Esophagus squamous epithelium (tissue), 5 donors: ENCODE measurements at regions not wholly inside any gene's neighbourhood (a gene's known extent, or its start where the extent isn't known, plus 50 kb on each side); places are given as distances from the start of the nearest gene placed in this dataset.

Source experiments
- DNase-seq: peaks from one replicate; lab custom pipeline; 2025; lab: John Stamatoyannopoulos, UW
- H3K27ac ChIP-seq, 4 donors: fragments of 200-600 bp; sonication (generic); one replicate each; pipeline ENCODE4 v1.5.1; 2016 to 2019; ENCODE audit warnings: mild to moderate bottlenecking in 1 of 4
- H3K27me3 ChIP-seq, 4 donors: fragments of 200-600 bp; sonication (generic); 1 replicate in 3 of 4; 2 replicates in 1 of 4; pipeline versions ENCODE4 v1.5.1 to v1.6.0; 2017 to 2021; ENCODE audit warnings: antibody characterized with exemption in 1 of 4
- H3K36me3 ChIP-seq, 3 donors: fragments of 200-600 bp; sonication (generic); one replicate each; pipeline ENCODE4 v1.5.1; 2016 to 2019
- H3K4me1 ChIP-seq, 3 donors: fragments of 200-600 bp; sonication (generic); one replicate each; pipeline ENCODE4 v1.5.1; 2017 to 2019
- H3K4me3 ChIP-seq, 4 donors: fragments of 200-600 bp; sonication (generic); 1 replicate in 3 of 4; 2 replicates in 1 of 4; pipeline ENCODE4 v1.5.1; 2016 to 2019; ENCODE audit warnings: mild to moderate bottlenecking in 2 of 4, moderate library complexity in 1 of 4
- H3K9me3 ChIP-seq, 3 donors: fragments of 200-600 bp; sonication (generic); one replicate each; pipeline ENCODE4 v1.5.1; 2016 to 2019
- POLR2A ChIP-seq, 4 donors: fragments of 450-650 bp; IDR thresholded peaks; one replicate each; pipeline ENCODE4 v1.6.1; 2017; ENCODE audit warnings: antibody characterized with exemption in 4 of 4, mild to moderate bottlenecking in 4 of 4, moderate library complexity in 3 of 4
- WGBS, 2 donors: methylation state at CpG; one replicate each; pipeline ENCODE4 v1.1.5; 2018; 5-methylcytosine and 5-hydroxymethylcytosine counted together
- intact Hi-C: fragments of 100-400 bp; cut with DNase I; formaldehyde crosslinking; loops from one replicate; pipeline ENCODE4 v1.15.0; 2022
- TF ChIP-seq, protein P1 (sequence below), 6 experiments: fragments of 450-650 bp in 4 of 6; fragments of 200-600 bp in 2 of 6; sonication (generic) in 2 of 6; IDR thresholded peaks; one replicate each; pipeline ENCODE4 v1.5.1; 2016 to 2019; ENCODE audit warnings: antibody characterized with exemption in 6 of 6, mild to moderate bottlenecking in 4 of 6, moderate library complexity in 4 of 6
- donor health status: DM: yes; HTN: yes; CAD: no.

DNA sequence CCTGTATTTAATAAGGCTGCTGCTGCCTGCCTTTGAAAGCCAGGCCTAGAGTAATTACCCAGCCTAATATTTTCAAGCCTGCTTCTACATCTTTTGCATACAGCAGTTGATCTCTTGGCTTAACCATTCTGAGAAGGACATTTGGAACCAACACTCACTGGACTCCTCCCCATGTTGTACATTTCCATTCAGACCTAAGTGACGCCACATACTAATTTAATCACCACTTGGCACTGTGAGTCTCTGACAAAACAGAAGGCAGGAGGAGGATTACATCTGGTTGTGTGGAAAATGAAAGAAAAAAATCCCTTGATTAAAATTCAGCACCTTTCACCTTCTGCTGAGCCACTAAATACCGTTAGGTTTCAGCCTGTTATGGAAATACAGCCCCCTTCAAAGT lies 102.2 kb upstream of the ARRDC4 start:
- Histone ChIP-seq H3K36me3 (no peaks in the 10 kb centered on the region), H3K9me3 (no peaks in the 10 kb centered on the region), H3K27ac (no peak overlapping the region), H3K27me3 (no peaks in the 10 kb centered on the region), H3K4me3 (no peak overlapping the region), H3K4me1 (no peaks in the 10 kb centered on the region)
- 46 to 61% methylated on average over 2 of the region's 2 CpGs for WGBS, 2 donors
- intact Hi-C loops: no loop called here
- TF ChIP-seq, protein P1, sequence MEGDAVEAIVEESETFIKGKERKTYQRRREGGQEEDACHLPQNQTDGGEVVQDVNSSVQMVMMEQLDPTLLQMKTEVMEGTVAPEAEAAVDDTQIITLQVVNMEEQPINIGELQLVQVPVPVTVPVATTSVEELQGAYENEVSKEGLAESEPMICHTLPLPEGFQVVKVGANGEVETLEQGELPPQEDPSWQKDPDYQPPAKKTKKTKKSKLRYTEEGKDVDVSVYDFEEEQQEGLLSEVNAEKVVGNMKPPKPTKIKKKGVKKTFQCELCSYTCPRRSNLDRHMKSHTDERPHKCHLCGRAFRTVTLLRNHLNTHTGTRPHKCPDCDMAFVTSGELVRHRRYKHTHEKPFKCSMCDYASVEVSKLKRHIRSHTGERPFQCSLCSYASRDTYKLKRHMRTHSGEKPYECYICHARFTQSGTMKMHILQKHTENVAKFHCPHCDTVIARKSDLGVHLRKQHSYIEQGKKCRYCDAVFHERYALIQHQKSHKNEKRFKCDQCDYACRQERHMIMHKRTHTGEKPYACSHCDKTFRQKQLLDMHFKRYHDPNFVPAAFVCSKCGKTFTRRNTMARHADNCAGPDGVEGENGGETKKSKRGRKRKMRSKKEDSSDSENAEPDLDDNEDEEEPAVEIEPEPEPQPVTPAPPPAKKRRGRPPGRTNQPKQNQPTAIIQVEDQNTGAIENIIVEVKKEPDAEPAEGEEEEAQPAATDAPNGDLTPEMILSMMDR (IDR thresholded peaks at IDR 0.05): no peak
- no peak for TF ChIP-seq POLR2A (IDR thresholded peaks at IDR 0.05)
- no peak for DNase-seq

DNA sequence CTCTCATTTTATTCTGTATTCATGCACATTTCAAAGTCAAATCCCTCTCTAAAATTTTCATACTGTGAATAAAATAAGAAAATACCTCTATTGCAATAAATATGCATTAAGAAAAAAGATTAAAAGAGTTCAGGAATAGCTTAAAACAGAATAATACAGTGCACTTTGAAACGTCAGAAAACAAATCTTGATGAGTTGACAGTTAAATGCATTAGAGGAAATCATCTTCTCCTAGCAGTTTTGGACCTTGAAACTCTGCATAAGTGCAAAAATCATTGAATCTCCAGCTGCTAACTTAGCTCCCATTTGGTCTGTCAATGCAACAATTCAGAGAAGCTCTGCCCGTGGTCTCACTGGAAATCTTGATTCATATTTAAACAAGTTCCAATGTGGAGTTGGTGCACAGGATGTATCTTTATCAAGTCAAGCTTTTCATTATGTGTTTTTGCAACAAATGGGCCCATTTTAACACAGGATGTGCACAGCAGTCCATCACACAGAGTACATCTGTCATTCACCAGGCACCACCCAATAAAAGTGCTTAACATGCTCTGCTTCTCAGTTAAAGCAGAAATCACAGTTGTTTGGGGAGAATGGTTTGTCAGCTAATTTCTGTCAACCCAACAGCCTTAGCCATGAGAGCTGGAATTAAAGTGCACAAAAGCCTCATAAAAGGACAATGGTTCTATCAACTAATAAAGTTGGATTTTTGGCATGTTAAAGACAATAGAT lies 98.8 kb upstream of the ARRDC4 start:
- intact Hi-C loops: no loop called here
- WGBS, 2 donors: 25 to 43% methylated on average over 2 of the region's 2 CpGs
- H3K9me3 ChIP-seq: no peaks in the 10 kb centered on the region
- no peaks in the 10 kb centered on the region for H3K4me1 ChIP-seq
- H3K4me3 ChIP-seq: no peak overlapping the region
- no peaks in the 10 kb centered on the region for H3K36me3 ChIP-seq
- no peak for DNase-seq
- no peak overlapping the region for H3K27ac ChIP-seq
- H3K27me3 ChIP-seq: no peaks in the 10 kb centered on the region
- no peak for TF ChIP-seq POLR2A (IDR thresholded peaks at IDR 0.05)
- TF ChIP-seq, protein P1 (IDR thresholded peaks at IDR 0.05): no peak

- H3K4me1 ChIP-seq: no peaks in the 10 kb centered on the region
- H3K27ac ChIP-seq: no peak overlapping the region
- no peaks in the 10 kb centered on the region for H3K9me3 ChIP-seq
- TF ChIP-seq, protein P1 (IDR thresholded peaks at IDR 0.05): no peak
- TF ChIP-seq POLR2A (IDR thresholded peaks at IDR 0.05): no peak
- no peak overlapping the region for H3K4me3 ChIP-seq
- 70 to 83% methylated on average over 5 to 8 of the region's 9 CpGs for WGBS, 2 donors
- no peaks in the 10 kb centered on the region for H3K27me3 ChIP-seq
- no peaks in the 10 kb centered on the region for H3K36me3 ChIP-seq
- DNase-seq: no peak
- intact Hi-C loops: no loop called here
These were observed 93.5 kb upstream of the ARRDC4 start for GRCh38 chr15:97866959-97867358.

DNA sequence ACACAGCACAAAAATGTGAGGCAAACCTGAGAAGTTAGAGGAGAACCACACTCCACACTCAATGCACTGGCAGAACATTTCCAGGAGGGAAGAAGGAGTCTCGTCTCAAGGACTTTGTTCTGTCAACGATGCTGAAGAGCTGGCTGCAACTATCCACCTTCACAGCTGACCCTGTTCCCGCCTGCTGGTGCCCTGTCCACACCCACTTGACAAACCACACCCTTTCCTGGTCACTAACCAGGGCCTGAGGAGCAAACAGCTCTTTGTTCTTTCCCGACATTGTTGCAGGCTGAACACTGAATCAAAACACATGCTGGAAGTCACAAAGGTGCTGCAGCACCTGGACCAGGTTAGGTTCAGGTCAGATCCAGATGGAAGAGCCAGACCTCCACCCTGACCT lies 92.6 kb upstream of the ARRDC4 start:
- Histone ChIP-seq H3K27ac (no peak overlapping the region), H3K9me3 (no peaks in the 10 kb centered on the region), H3K27me3 (no peaks in the 10 kb centered on the region), H3K4me1 (no peaks in the 10 kb centered on the region), H3K4me3 (no peak overlapping the region), H3K36me3 (no peaks in the 10 kb centered on the region)
- DNase-seq: no peak
- TF ChIP-seq, protein P1 (IDR thresholded peaks at IDR 0.05): no peak
- no peak for TF ChIP-seq POLR2A (IDR thresholded peaks at IDR 0.05)
- WGBS, 2 donors: 6 to 53% methylated on average over 2 to 4 of the region's 4 CpGs
- intact Hi-C loops: no loop called here

DNA sequence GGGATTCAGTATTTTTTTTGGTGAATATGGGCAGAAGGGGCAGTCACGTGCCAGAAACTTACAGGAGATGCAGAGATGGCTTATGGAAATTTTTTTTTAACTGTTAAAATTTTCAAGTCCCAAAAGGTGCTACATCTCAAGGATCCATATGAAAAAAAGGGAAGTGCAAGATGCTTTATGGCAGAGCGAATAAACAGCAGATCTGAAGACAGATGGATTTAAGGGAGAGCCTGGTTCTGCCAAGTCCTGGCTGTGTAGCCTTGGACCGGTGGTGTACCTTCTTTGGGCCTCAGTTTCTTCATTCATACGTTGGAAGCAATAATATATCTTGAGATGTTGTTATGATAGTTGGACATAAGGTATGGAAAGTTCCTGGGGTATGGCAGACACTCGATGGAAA lies 91.5 kb upstream of the ARRDC4 start:
- Histone ChIP-seq H3K9me3 (no peaks in the 10 kb centered on the region), H3K27ac (no peak overlapping the region), H3K27me3 (no peaks in the 10 kb centered on the region), H3K36me3 (no peaks in the 10 kb centered on the region), H3K4me1 (no peaks in the 10 kb centered on the region), H3K4me3 (no peak overlapping the region)
- no peak for DNase-seq
- intact Hi-C loops: no loop called here
- WGBS, 2 donors: 50 to 54% methylated on average over 5 of the region's 5 CpGs
- TF ChIP-seq, protein P1 (IDR thresholded peaks at IDR 0.05): no peak
- TF ChIP-seq POLR2A (IDR thresholded peaks at IDR 0.05): no peak
